HepG2 (cell line): ENCODE measurements at regions not wholly inside any gene's neighbourhood (a gene's known extent, or its start where the extent isn't known, plus 50 kb on each side); places are given as distances from the start of the nearest gene placed in this dataset.

Source experiments
- GATAD2A ChIP-seq: IDR thresholded peaks from 2 replicates; pipeline ENCODE4 v1.6.1; 2016
- KMT2A ChIP-seq: sonication (generic); formaldehyde crosslinking; IDR thresholded peaks from 2 replicates; pipeline ENCODE4 v1.4.0; 2020; ENCODE audit warnings: missing genetic modification reagents
- PCBP1 ChIP-seq: fragments of 200-400 bp; formaldehyde crosslinking; IDR thresholded peaks from 2 replicates; pipeline ENCODE4 v1.6.1; 2017; ENCODE audit warnings: mild to moderate bottlenecking, low read depth, low read length, borderline replicate concordance
- PRDM15 ChIP-seq: sonication (generic); formaldehyde crosslinking; IDR thresholded peaks from 2 replicates; pipeline ENCODE4 v1.4.0; 2020; ENCODE audit warnings: missing genetic modification reagents
- ZFP82 ChIP-seq: sonication (generic); formaldehyde crosslinking; IDR thresholded peaks from 2 replicates; pipeline ENCODE4 v1.5.1; 2020; ENCODE audit warnings: mild to moderate bottlenecking, missing genetic modification reagents, borderline replicate concordance
- ZNF580 ChIP-seq: IDR thresholded peaks from 2 replicates; pipeline ENCODE4 v1.6.1; 2016; ENCODE audit warnings: low read depth, borderline replicate concordance
- ZNF7 ChIP-seq: IDR thresholded peaks from 2 replicates; pipeline ENCODE4 v1.6.1; 2016; ENCODE audit warnings: missing biosample characterization, missing genetic modification reagents
- ZNF770 ChIP-seq: sonication (generic); formaldehyde crosslinking; IDR thresholded peaks from 2 replicates; pipeline ENCODE4 v1.5.0; 2020; ENCODE audit warnings: mild to moderate bottlenecking, missing genetic modification reagents
- ZNF816 ChIP-seq: sonication (generic); formaldehyde crosslinking; IDR thresholded peaks from 2 replicates; pipeline ENCODE4 v1.8.0; 2022; ENCODE audit warnings: missing genetic modification reagents, mild to moderate bottlenecking, borderline replicate concordance
- ZSCAN9 ChIP-seq: IDR thresholded peaks from 2 replicates; pipeline ENCODE4 v1.6.1; 2016; ENCODE audit warnings: borderline replicate concordance
- TF ChIP-seq, protein P1 (sequence below), 2 experiments: IDR thresholded peaks; 2 replicates each; pipeline ENCODE4 v1.6.1; 2011 to 2012; ENCODE audit warnings: low read length in 2 of 2, borderline replicate concordance in 1 of 2, low read depth in 1 of 2, mild to moderate bottlenecking in 1 of 2, moderate library complexity in 1 of 2
- TF ChIP-seq, protein P2 (sequence below): sonication (generic); formaldehyde crosslinking; IDR thresholded peaks from 2 replicates; pipeline ENCODE4 v1.5.0; 2020; ENCODE audit warnings: mild to moderate bottlenecking, missing genetic modification reagents, borderline replicate concordance
- TF ChIP-seq, protein P3 (sequence below): IDR thresholded peaks from 2 replicates; pipeline ENCODE4 v1.6.1; 2012; ENCODE audit warnings: inconsistent platforms

DNA sequence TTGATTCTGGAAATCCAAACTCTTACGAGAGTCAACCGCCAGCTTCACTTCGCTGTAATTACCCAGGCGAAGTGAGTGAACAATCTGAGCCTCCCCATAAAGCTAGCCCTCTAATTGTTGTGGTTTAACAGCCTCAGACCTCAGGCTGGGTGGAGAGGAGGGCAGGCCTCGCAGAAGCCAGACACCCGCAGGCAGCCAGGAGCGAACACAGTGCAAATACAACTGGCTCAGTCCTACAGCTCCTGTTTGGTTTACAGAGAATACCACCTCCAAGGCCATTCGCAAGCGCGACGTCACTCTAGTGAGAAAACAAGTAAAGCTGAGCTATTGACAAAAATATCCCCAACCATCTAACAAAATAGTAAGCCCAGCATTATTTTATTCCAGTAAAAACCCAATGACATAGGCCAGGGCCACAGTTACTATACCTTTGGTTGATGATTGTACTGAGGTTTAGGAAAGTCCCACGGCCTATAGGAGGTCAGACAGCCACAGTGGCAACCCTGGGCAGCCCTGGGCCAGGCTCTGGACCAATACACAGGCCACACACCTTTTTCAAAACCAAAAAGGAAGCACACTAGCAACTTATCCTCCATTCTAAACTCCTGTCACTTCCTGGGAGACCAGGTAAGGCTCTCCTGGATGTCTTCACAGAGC is 163.3 kb downstream of the ETS2 start (continued):
- TF ChIP-seq, protein P1, sequence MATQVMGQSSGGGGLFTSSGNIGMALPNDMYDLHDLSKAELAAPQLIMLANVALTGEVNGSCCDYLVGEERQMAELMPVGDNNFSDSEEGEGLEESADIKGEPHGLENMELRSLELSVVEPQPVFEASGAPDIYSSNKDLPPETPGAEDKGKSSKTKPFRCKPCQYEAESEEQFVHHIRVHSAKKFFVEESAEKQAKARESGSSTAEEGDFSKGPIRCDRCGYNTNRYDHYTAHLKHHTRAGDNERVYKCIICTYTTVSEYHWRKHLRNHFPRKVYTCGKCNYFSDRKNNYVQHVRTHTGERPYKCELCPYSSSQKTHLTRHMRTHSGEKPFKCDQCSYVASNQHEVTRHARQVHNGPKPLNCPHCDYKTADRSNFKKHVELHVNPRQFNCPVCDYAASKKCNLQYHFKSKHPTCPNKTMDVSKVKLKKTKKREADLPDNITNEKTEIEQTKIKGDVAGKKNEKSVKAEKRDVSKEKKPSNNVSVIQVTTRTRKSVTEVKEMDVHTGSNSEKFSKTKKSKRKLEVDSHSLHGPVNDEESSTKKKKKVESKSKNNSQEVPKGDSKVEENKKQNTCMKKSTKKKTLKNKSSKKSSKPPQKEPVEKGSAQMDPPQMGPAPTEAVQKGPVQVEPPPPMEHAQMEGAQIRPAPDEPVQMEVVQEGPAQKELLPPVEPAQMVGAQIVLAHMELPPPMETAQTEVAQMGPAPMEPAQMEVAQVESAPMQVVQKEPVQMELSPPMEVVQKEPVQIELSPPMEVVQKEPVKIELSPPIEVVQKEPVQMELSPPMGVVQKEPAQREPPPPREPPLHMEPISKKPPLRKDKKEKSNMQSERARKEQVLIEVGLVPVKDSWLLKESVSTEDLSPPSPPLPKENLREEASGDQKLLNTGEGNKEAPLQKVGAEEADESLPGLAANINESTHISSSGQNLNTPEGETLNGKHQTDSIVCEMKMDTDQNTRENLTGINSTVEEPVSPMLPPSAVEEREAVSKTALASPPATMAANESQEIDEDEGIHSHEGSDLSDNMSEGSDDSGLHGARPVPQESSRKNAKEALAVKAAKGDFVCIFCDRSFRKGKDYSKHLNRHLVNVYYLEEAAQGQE (IDR thresholded peaks at IDR 0.05; ENCODE audit: borderline replicate concordance in 1 of 2, low read depth in 1 of 2, low read length in 2 of 2) = no peak
- TF ChIP-seq ZSCAN9 (CRISPR knock-in tag) (0 out of 2 replicates have a peak, but pooled peaks have one; percentile 30), ZNF7 (CRISPR knock-in tag) (no peak), KMT2A (CRISPR knock-in tag) (no peak), ZNF816 (CRISPR knock-in tag) (no peak), PRDM15 (CRISPR knock-in tag) (no peak), PCBP1 (no peak), ZNF580 (CRISPR knock-in tag) (0 out of 2 replicates have a peak, but pooled peaks have one; percentile 34), ZNF770 (CRISPR knock-in tag) (no peak), GATAD2A (peak; percentile 54; the same call in 1 of the 2 replicates), ZFP82 (peak; percentile 49; the same call in 1 of the 2 replicates)
- TF ChIP-seq, protein P2, sequence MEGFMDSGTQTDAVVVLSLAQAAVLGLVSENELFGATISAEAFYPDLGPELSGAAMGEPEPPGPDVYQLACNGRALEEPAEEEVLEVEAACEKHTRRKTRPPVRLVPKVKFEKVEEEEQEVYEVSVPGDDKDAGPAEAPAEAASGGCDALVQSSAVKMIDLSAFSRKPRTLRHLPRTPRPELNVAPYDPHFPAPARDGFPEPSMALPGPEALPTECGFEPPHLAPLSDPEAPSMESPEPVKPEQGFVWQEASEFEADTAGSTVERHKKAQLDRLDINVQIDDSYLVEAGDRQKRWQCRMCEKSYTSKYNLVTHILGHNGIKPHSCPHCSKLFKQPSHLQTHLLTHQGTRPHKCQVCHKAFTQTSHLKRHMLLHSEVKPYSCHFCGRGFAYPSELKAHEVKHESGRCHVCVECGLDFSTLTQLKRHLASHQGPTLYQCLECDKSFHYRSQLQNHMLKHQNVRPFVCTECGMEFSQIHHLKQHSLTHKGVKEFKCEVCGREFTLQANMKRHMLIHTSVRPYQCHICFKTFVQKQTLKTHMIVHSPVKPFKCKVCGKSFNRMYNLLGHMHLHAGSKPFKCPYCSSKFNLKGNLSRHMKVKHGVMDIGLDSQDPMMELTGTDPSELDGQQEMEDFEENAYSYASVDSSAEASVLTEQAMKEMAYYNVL = no peak
- TF ChIP-seq, protein P3, sequence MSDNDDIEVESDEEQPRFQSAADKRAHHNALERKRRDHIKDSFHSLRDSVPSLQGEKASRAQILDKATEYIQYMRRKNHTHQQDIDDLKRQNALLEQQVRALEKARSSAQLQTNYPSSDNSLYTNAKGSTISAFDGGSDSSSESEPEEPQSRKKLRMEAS = peak; percentile 48; the same call in 1 of the 2 replicates
